PFSK-1 (cell line): ENCODE measurements at regions not wholly inside any gene's neighbourhood (a gene's known extent, or its start where the extent isn't known, plus 50 kb on each side); places are given as distances from the start of the nearest gene placed in this dataset.

Source experiments
- FOXP2 ChIP-seq: optimal IDR thresholded peaks from 2 replicates; pipeline ENCODE3; 2011; ENCODE audit warnings: borderline replicate concordance, control low read depth, inconsistent platforms; ENCODE audit not compliant: insufficient read depth; ENCODE audit errors: extremely low read length, extremely low read depth
- POLR2AphosphoS5 ChIP-seq: IDR thresholded peaks from 2 replicates; pipeline ENCODE4 v1.6.1; 2012; ENCODE audit warnings: low read depth, mild to moderate bottlenecking, control low read depth, low read length, moderate library complexity
- REST ChIP-seq, 2 experiments: IDR thresholded peaks; 2 replicates each; pipeline versions ENCODE4 v1.6.1 to v1.8.0; 2011 to 2012; ENCODE audit warnings: low read depth in 2 of 2, low read length in 2 of 2, control low read depth in 1 of 2, inconsistent platforms in 1 of 2, mild to moderate bottlenecking in 1 of 2, moderate library complexity in 1 of 2; ENCODE audit not compliant: insufficient read depth in 1 of 2
- SIN3A ChIP-seq: IDR thresholded peaks from 2 replicates; pipeline ENCODE4 v1.6.1; 2012; ENCODE audit warnings: mild to moderate bottlenecking, low read length, moderate library complexity, borderline replicate concordance; ENCODE audit not compliant: insufficient read depth
- TAF1 ChIP-seq: IDR thresholded peaks from 2 replicates; pipeline ENCODE4 v1.6.1; 2012; ENCODE audit warnings: low read length, control low read depth, borderline replicate concordance; ENCODE audit not compliant: insufficient read depth

DNA sequence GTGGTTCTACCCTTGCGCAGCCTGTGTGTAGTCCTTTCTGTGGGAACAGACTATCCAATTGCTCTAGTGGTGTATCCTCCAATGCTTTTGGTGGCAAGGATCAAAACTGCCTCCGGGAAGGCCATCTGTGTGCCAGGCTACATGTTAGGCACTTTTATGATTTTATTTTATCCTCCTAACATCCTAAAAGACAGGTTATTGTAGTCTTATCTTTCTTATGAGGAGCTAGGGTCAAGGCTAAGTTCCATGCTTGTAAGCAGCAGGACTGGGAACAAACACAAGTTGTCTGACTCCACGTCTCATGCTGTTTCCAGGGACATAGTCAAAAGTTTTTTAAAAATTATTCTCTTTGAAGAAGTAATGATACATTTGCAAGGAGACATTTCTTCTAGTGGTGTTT, 278.7 kb upstream of the ADAMTSL1 start:
- TF ChIP-seq POLR2AphosphoS5: no peak

DNA sequence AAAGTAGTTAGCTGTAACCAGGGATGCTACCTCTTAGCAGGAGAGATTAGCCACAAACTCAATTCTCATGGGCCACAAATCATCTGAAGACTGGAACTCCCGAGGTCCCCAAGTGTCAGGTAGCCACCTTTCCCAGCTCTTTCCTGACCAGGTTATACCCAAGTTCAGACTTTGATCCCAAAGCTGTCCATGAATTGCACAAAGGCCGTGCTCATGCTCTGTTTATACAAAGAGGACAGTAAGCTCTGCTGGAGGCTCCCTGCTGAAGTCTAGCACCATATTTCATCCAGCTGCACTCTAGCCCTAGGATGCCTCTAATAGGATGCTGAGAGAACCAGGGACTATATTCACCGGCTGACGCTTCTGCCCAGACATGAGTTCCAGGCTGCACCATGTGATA, 271.0 kb upstream of the ADAMTSL1 start:
- TF ChIP-seq FOXP2 (no peak), POLR2AphosphoS5 (no peak), TAF1 (no peak), SIN3A (no peak), REST (IDR thresholded peaks at IDR 0.05; ENCODE audit: insufficient read depth in 1 of 2, low read depth in 2 of 2, low read length in 2 of 2) (no peak)

DNA sequence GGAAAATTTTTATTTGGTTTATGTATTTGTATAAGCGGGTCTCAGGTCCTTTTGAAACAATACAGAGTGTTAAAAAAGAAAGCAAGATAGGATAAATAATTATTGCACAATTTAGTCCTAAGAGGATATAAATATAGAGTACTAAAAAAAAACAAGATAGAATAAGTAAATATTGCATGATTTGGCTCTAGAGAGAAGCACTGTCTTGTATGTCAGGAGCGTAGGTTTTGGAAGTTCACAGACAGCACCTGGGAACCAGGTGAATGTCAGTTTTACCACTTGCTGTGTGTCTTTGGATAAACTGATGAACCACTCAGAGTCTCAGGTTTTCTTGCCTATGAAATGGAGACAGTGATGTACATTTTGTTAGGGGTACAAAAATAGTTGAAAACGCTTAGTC, 266.2 kb upstream of the ADAMTSL1 start:
- TF ChIP-seq POLR2AphosphoS5 (no peak), FOXP2 (no peak), SIN3A (no peak), REST (IDR thresholded peaks at IDR 0.05; ENCODE audit: insufficient read depth in 1 of 2, low read depth in 2 of 2, low read length in 2 of 2) (no peak), TAF1 (no peak)

DNA sequence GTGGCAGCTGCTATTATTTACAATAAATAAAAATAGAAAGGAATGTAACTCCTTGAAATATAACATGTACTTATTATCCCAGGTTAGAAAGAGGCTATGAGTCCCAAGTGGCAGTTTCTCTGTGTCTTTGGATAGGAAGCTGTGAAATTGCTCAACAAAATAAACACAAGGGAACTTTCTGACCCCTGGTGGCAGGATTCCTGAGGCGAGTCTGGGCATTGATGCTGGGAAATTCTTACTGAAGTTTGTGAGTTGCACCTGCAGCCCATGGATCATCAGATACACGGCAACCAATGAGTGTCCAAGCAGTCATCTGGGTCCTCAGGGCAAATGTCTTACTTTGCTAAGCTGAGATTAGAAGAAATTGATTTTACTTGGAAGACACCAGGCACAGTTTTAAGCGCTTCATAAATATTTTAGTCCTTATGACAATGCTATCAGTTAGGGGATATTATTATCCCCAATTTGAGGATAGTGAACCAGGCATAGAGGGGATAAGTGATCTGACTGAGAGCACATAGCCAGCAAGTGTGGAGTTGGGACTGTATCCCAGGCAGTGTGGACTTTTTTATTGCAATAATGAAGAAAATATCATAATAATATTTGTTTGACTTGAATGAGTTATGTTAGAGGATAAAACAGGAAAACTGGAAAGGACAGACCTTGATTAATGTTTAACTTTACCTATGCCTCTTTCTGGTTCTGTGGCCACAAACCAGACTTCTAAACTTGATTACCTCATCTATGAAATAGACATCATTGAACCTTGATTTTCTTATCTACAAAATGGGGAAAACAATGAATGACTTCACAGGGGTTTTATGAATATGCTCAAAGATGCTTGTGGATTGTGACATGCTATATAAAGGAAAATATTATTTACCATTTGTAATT, 265.5 kb upstream of the ADAMTSL1 start:
- no peak for TF ChIP-seq TAF1
- TF ChIP-seq FOXP2: no peak
- no peak for TF ChIP-seq SIN3A
- no peak for TF ChIP-seq POLR2AphosphoS5
- TF ChIP-seq REST (IDR thresholded peaks at IDR 0.05; ENCODE audit: insufficient read depth in 1 of 2, low read depth in 2 of 2, low read length in 2 of 2): no peak

- TF ChIP-seq FOXP2 (no peak), POLR2AphosphoS5 (no peak)
These were observed 258.3 kb upstream of the ADAMTSL1 start for GRCh38 chr9:18215626-18216025.

DNA sequence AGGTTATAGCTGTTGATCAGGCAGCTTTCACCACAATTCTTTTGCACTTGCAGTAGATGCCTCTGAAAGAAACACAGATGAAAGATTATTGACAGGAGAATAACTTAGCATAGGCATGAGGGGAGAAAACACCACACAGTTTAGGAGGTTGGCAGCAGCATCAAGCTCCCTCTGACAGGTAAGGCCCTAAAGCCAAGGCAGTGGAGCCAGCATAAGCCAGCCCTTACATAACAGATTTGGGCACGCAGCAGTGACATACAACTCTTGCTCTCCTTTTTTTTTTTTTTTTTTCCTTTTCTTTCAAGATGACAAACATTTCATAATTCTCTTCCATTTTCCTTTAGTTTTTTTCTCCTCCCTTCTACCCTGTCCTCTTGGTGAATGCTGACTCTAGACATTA, 257.6 kb upstream of the ADAMTSL1 start:
- TF ChIP-seq POLR2AphosphoS5 (no peak), REST (IDR thresholded peaks at IDR 0.05; ENCODE audit: insufficient read depth in 1 of 2, low read depth in 2 of 2, low read length in 2 of 2) (no peak), TAF1 (no peak), SIN3A (no peak), FOXP2 (no peak)
